Adipocyte (in vitro differentiated cells): ENCODE measurements at regions not wholly inside any gene's neighbourhood (a gene's known extent, or its start where the extent isn't known, plus 50 kb on each side); places are given as distances from the start of the nearest gene placed in this dataset.
A peak's percentile ranks its signal among the peaks of the same experiment; 100 is the strongest.
"Not testable (repeated sequence)": the region's sequence is repeated elsewhere in the genome, so short reads cannot be mapped to it uniquely, and the experiment has no call there.

Experiments
- DNase-seq: peaks from one replicate; pipeline ENCODE4 v3.0.0-alpha.2; 2015; ENCODE audit warnings: low read depth
- H3K27me3 ChIP-seq: replicated peaks from 2 replicates; pipeline ENCODE4 v1.7.0; 2013; ENCODE audit warnings: mild to moderate bottlenecking, low read length, moderate library complexity; ENCODE audit not compliant: control insufficient read depth, insufficient read depth
- H3K36me3 ChIP-seq: 2 replicates; pipeline ENCODE4 v1.7.0; 2013; ENCODE audit warnings: low read length, mild to moderate bottlenecking, moderate library complexity; ENCODE audit not compliant: control insufficient read depth, insufficient read depth, severe bottlenecking
- H3K4me1 ChIP-seq: 2 replicates; pipeline ENCODE4 v1.7.0; 2013; ENCODE audit warnings: mild to moderate bottlenecking, low read length, moderate library complexity; ENCODE audit not compliant: control insufficient read depth, insufficient read depth
- H3K4me3 ChIP-seq: 2 replicates; pipeline ENCODE4 v1.7.0; 2013; ENCODE audit warnings: mild to moderate bottlenecking, low read length, moderate library complexity
- H3K9ac ChIP-seq: 2 replicates; pipeline ENCODE4 v1.7.0; 2013; ENCODE audit warnings: mild to moderate bottlenecking, low read length, moderate library complexity
- H3K9me3 ChIP-seq: 2 replicates; pipeline ENCODE4 v1.7.0; 2013; ENCODE audit warnings: mild to moderate bottlenecking, low read length, moderate library complexity; ENCODE audit not compliant: control insufficient read depth

GRCh38 chr5:23157169-23157568 is 304.0 kb upstream of the CDH12 start:
- no peak for DNase-seq
- no peak overlapping the region for H3K9ac ChIP-seq
- no peak overlapping the region for H3K4me3 ChIP-seq
- no peaks in the 10 kb centered on the region for H3K27me3 ChIP-seq
- H3K36me3 ChIP-seq, result no peaks in the 10 kb centered on the region
- H3K9me3 ChIP-seq, result no peaks in the 10 kb centered on the region
- H3K4me1 ChIP-seq, result no peaks in the 10 kb centered on the region

- Histone ChIP-seq H3K9me3 (peaks cover 9% of the 10 kb centered on the region), H3K4me3 (no peak overlapping the region), H3K9ac (no peak overlapping the region), H3K4me1 (no peaks in the 10 kb centered on the region), H3K36me3 (no peaks in the 10 kb centered on the region), H3K27me3 (no peaks in the 10 kb centered on the region)
- DNase-seq, result no peak
Observed at GRCh38 chr5:23147625-23148024, 294.5 kb upstream of the CDH12 start.

- Histone ChIP-seq H3K4me1 (no peaks in the 10 kb centered on the region), H3K27me3 (no peaks in the 10 kb centered on the region), H3K9me3 (peaks cover 9% of the 10 kb centered on the region), H3K9ac (no peak overlapping the region), H3K36me3 (no peaks in the 10 kb centered on the region), H3K4me3 (no peak overlapping the region)
- DNase-seq, result no peak
Observed at GRCh38 chr5:23146183-23146582, 293.0 kb upstream of the CDH12 start.

- Histone ChIP-seq H3K9ac (peak overlapping the region; percentile 48), H3K4me1 (peaks cover 4% of the 10 kb centered on the region), H3K36me3 (no peaks in the 10 kb centered on the region), H3K4me3 (no peak overlapping the region), H3K9me3 (peaks cover 9% of the 10 kb centered on the region), H3K27me3 (no peaks in the 10 kb centered on the region)
- peak; percentile 14 for DNase-seq
Observed at GRCh38 chr5:23139338-23140171, 286.4 kb upstream of the CDH12 start.

- Histone ChIP-seq H3K9ac (no peak overlapping the region), H3K9me3 (no peaks in the 10 kb centered on the region), H3K4me1 (peaks cover 4% of the 10 kb centered on the region), H3K27me3 (no peaks in the 10 kb centered on the region), H3K4me3 (no peak overlapping the region), H3K36me3 (no peaks in the 10 kb centered on the region)
- no peak for DNase-seq
Observed at GRCh38 chr5:23136958-23137357, 283.8 kb upstream of the CDH12 start.

- no peaks in the 10 kb centered on the region for H3K36me3 ChIP-seq
- H3K9me3 ChIP-seq, result peaks cover 10% of the 10 kb centered on the region
- H3K4me1 ChIP-seq, result no peaks in the 10 kb centered on the region
- H3K27me3 ChIP-seq, result no peaks in the 10 kb centered on the region
- no peak for DNase-seq
- H3K9ac ChIP-seq, result no peak overlapping the region
- no peak overlapping the region for H3K4me3 ChIP-seq
Observed at GRCh38 chr5:23132231-23132630, 279.1 kb upstream of the CDH12 start.

- Histone ChIP-seq H3K4me3 (no peak overlapping the region), H3K27me3 (no peaks in the 10 kb centered on the region), H3K9me3 (no peaks in the 10 kb centered on the region), H3K36me3 (no peaks in the 10 kb centered on the region), H3K9ac (no peak overlapping the region), H3K4me1 (no peaks in the 10 kb centered on the region)
- no peak for DNase-seq
Observed at GRCh38 chr5:23112237-23112636, 259.1 kb upstream of the CDH12 start.

- Histone ChIP-seq H3K27me3 (no peaks in the 10 kb centered on the region), H3K9ac (no peak overlapping the region), H3K9me3 (peaks cover 3% of the 10 kb centered on the region), H3K4me3 (no peak overlapping the region), H3K4me1 (no peaks in the 10 kb centered on the region), H3K36me3 (no peaks in the 10 kb centered on the region)
- DNase-seq, result no peak
Observed at GRCh38 chr5:23105021-23105420, 251.9 kb upstream of the CDH12 start.

GRCh38 chr5:23103566-23103965 is 250.4 kb upstream of the CDH12 start:
- no peaks in the 10 kb centered on the region for H3K36me3 ChIP-seq
- no peaks in the 10 kb centered on the region for H3K4me1 ChIP-seq
- H3K27me3 ChIP-seq, result no peaks in the 10 kb centered on the region
- no peak overlapping the region for H3K4me3 ChIP-seq
- DNase-seq, result no peak
- H3K9ac ChIP-seq, result no peak overlapping the region
- peaks cover 3% of the 10 kb centered on the region for H3K9me3 ChIP-seq

- DNase-seq, H3K4me1 ChIP-seq, H3K27me3 ChIP-seq: not testable (repeated sequence)
Observed at GRCh38 chr5:23095418-23095817, 242.3 kb upstream of the CDH12 start.

GRCh38 chr5:23089286-23089685 is 236.1 kb upstream of the CDH12 start:
- H3K4me1 ChIP-seq, result no peaks in the 10 kb centered on the region
- no peak overlapping the region for H3K4me3 ChIP-seq
- no peak for DNase-seq

More at GRCh38 chr5:23095418-23095817, 242.3 kb upstream of the CDH12 start:
- H3K9me3 ChIP-seq, H3K9ac ChIP-seq, H3K36me3 ChIP-seq, H3K4me3 ChIP-seq: not testable (repeated sequence)

GRCh38 chr5:23084815-23085214 is 231.7 kb upstream of the CDH12 start:
- H3K9ac ChIP-seq, result no peak overlapping the region
- no peaks in the 10 kb centered on the region for H3K27me3 ChIP-seq
- H3K36me3 ChIP-seq, result no peaks in the 10 kb centered on the region
- no peaks in the 10 kb centered on the region for H3K9me3 ChIP-seq
- no peak overlapping the region for H3K4me3 ChIP-seq
- H3K4me1 ChIP-seq, result no peaks in the 10 kb centered on the region
- no peak for DNase-seq

More at GRCh38 chr5:23089286-23089685, 236.1 kb upstream of the CDH12 start:
- no peaks in the 10 kb centered on the region for H3K9me3 ChIP-seq
- no peaks in the 10 kb centered on the region for H3K36me3 ChIP-seq
- no peak overlapping the region for H3K9ac ChIP-seq
- H3K27me3 ChIP-seq, result no peaks in the 10 kb centered on the region
